ENCODE measurements at regions not wholly inside any gene's neighbourhood (a gene's known extent, or its start where the extent isn't known, plus 50 kb on each side); places are given as distances from the start of the nearest gene placed in this dataset.
"Not testable (repeated sequence)": the region's sequence is repeated elsewhere in the genome, so short reads cannot be mapped to it uniquely, and the experiment has no call there.

- no peak for TF ChIP-seq CTCF (IDR thresholded peaks at IDR 0.05)
- H3K4me1 Mint-ChIP-seq (ENCODE audit: low read depth), result peaks cover 9% of the 10 kb centered on the region
- H3K27me3 Mint-ChIP-seq (ENCODE audit: low read depth), result no peaks in the 10 kb centered on the region
- no peaks in the 10 kb centered on the region for H3K9me3 Mint-ChIP-seq (ENCODE audit: low read depth)
- no peak overlapping the region for H3K27ac Mint-ChIP-seq (ENCODE audit: unreplicated experiment)
- H3K4me3 Mint-ChIP-seq (ENCODE audit: unreplicated experiment), result no peak overlapping the region
- H3K36me3 Mint-ChIP-seq (ENCODE audit: low read depth), result no peaks in the 10 kb centered on the region
- DNase-seq (ENCODE audit: low spot score), result no peak
Observed at GRCh38 chr11:69585385-69585784, 55.6 kb upstream of the CCND1 start.

GRCh38 chr11:69587454-69588090, 53.4 kb upstream of the CCND1 start:
- Mint-ChIP-seq H3K9me3 (ENCODE audit: low read depth) (no peaks in the 10 kb centered on the region), H3K4me3 (ENCODE audit: unreplicated experiment) (no peak overlapping the region), H3K4me1 (ENCODE audit: low read depth) (peaks cover 9% of the 10 kb centered on the region), H3K27me3 (ENCODE audit: low read depth) (no peaks in the 10 kb centered on the region), H3K27ac (ENCODE audit: unreplicated experiment) (no peak overlapping the region), H3K36me3 (ENCODE audit: low read depth) (no peaks in the 10 kb centered on the region)
- TF ChIP-seq CTCF (IDR thresholded peaks at IDR 0.05), result no peak
- DNase-seq (ENCODE audit: low spot score), result no peak

GRCh38 chr11:69588270-69588669, 52.7 kb upstream of the CCND1 start:
- no peaks in the 10 kb centered on the region for H3K36me3 Mint-ChIP-seq (ENCODE audit: low read depth)
- no peaks in the 10 kb centered on the region for H3K9me3 Mint-ChIP-seq (ENCODE audit: low read depth)
- H3K27me3 Mint-ChIP-seq (ENCODE audit: low read depth), result no peaks in the 10 kb centered on the region
- TF ChIP-seq CTCF (IDR thresholded peaks at IDR 0.05), result peak; percentile 33
- H3K4me1 Mint-ChIP-seq (ENCODE audit: low read depth), result peaks cover 9% of the 10 kb centered on the region
- H3K27ac Mint-ChIP-seq (ENCODE audit: unreplicated experiment), result no peak overlapping the region
- no peak for DNase-seq (ENCODE audit: low spot score)
- no peak overlapping the region for H3K4me3 Mint-ChIP-seq (ENCODE audit: unreplicated experiment)

- not testable (repeated sequence) for H3K36me3 Mint-ChIP-seq (ENCODE audit: low read depth); H3K9me3 Mint-ChIP-seq (ENCODE audit: low read depth); DNase-seq (ENCODE audit: low spot score)
Observed at GRCh38 chr11:69590088-69590487, 50.9 kb upstream of the CCND1 start.

More at GRCh38 chr11:69590088-69590487, 50.9 kb upstream of the CCND1 start:
- not testable (repeated sequence) for H3K27me3 Mint-ChIP-seq (ENCODE audit: low read depth); H3K27ac Mint-ChIP-seq (ENCODE audit: unreplicated experiment); H3K4me1 Mint-ChIP-seq (ENCODE audit: low read depth); H3K4me3 Mint-ChIP-seq (ENCODE audit: unreplicated experiment)

All from chondrocyte (in vitro differentiated cells).